ENCODE measurements at regions not wholly inside any gene's neighbourhood (a gene's known extent, or its start where the extent isn't known, plus 50 kb on each side); places are given as distances from the start of the nearest gene placed in this dataset.

DNA sequence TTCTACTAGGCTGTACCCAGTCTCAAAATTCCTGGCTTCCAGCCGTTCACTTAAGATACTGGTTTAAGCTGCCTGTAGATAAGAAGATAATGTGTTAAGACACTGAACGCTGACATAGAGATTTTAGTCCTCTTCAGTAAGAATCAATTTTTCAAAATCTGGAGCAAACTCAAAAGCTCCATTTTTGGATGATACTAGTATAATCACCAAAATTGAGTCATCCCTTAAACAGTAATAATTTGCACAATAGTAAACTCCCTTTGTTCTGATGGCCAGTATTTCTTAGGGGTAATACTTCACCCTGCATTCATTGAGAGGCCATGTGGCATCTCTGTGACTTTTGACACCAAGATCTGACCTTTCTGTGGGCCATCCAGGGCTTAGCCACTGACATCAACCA lies 299.8 kb upstream of the USP25 start:
- H3K4me1 ChIP-seq (ENCODE audit: insufficient read depth, low read length) = no peaks in the 10 kb centered on the region
- no peak overlapping the region for H2AFZ ChIP-seq (ENCODE audit: low read length)
- intact Hi-C loops (cut with micrococcal nuclease) = no loop called here
- H3K36me3 ChIP-seq (ENCODE audit: low read depth, low read length) = no peaks in the 10 kb centered on the region
- H4K20me1 ChIP-seq (ENCODE audit: low read length) = no peaks in the 10 kb centered on the region
- H3K79me2 ChIP-seq (ENCODE audit: low read length) = no peaks in the 10 kb centered on the region
- no TSS peak for BruUV-seq (replicated peaks)
- ATAC-seq (no peak), DNase-seq (no peak)
- no peaks in the 10 kb centered on the region for H3K27me3 ChIP-seq (ENCODE audit: low read length)
- H3K4me2 ChIP-seq (ENCODE audit: low read length) = no peak overlapping the region
- no peak overlapping the region for H3K9ac ChIP-seq (ENCODE audit: low read length)
- no peak overlapping the region for H3K27ac ChIP-seq (ENCODE audit: low read length)
- H3K4me3 ChIP-seq (ENCODE audit: low read length) = no peak overlapping the region
- ChIA-PET CTCF (no interaction called here), POLR2A (ENCODE audit: unreplicated experiment) (no interaction called here)
- no peaks in the 10 kb centered on the region for H3F3A ChIP-seq (ENCODE audit: low read length, unreplicated experiment)
- no peaks in the 10 kb centered on the region for H3K9me2 ChIP-seq (replicated peaks; ENCODE audit: low read length)
- H3K9me3 ChIP-seq (ENCODE audit: low read length) = no peaks in the 10 kb centered on the region
- TF ChIP-seq, protein P1, sequence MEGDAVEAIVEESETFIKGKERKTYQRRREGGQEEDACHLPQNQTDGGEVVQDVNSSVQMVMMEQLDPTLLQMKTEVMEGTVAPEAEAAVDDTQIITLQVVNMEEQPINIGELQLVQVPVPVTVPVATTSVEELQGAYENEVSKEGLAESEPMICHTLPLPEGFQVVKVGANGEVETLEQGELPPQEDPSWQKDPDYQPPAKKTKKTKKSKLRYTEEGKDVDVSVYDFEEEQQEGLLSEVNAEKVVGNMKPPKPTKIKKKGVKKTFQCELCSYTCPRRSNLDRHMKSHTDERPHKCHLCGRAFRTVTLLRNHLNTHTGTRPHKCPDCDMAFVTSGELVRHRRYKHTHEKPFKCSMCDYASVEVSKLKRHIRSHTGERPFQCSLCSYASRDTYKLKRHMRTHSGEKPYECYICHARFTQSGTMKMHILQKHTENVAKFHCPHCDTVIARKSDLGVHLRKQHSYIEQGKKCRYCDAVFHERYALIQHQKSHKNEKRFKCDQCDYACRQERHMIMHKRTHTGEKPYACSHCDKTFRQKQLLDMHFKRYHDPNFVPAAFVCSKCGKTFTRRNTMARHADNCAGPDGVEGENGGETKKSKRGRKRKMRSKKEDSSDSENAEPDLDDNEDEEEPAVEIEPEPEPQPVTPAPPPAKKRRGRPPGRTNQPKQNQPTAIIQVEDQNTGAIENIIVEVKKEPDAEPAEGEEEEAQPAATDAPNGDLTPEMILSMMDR (conservative IDR thresholded peaks at IDR 0.05; ENCODE audit: low read depth, low read length) = no peak
- TF ChIP-seq EZH2 (IDR thresholded peaks at IDR 0.05; ENCODE audit: low read length, unreplicated experiment) (no peak), EZH2phosphoT487 (IDR thresholded peaks at IDR 0.05; ENCODE audit: borderline replicate concordance, low read length) (no peak)

DNA sequence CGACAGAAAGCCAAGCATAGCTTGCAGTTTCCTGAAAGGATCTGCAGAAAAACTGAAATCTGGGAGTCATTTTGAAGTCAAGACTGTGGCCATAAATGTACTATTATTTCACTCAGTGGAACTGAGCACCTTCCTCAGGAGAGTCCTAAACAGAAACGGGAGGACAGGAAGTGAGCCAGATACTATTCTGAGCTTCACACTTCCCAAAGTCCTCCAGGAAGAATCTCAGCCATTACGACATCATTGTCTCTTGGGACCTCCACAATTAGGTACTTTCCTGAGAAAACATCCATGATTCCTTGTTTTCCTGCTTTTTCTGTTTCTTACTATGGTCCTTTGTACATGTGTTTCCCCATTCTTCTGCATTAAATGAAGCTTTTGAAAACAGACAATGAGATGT lies 299.2 kb upstream of the USP25 start:
- DNase-seq = no peak
- Histone ChIP-seq H3K4me2 (ENCODE audit: low read length) (no peak overlapping the region), H3K79me2 (ENCODE audit: low read length) (no peaks in the 10 kb centered on the region), H3K9me2 (replicated peaks; ENCODE audit: low read length) (no peaks in the 10 kb centered on the region), H3K4me3 (ENCODE audit: low read length) (no peak overlapping the region), H4K20me1 (ENCODE audit: low read length) (no peaks in the 10 kb centered on the region), H3K27ac (ENCODE audit: low read length) (no peak overlapping the region), H3K36me3 (ENCODE audit: low read depth, low read length) (no peaks in the 10 kb centered on the region), H3K9me3 (ENCODE audit: low read length) (no peaks in the 10 kb centered on the region), H3K4me1 (ENCODE audit: insufficient read depth, low read length) (no peaks in the 10 kb centered on the region), H3K9ac (ENCODE audit: low read length) (no peak overlapping the region), H3F3A (ENCODE audit: low read length, unreplicated experiment) (no peaks in the 10 kb centered on the region), H2AFZ (ENCODE audit: low read length) (no peak overlapping the region), H3K27me3 (ENCODE audit: low read length) (no peaks in the 10 kb centered on the region)
- CTCF ChIA-PET = no interaction called here
- POLR2A ChIA-PET (ENCODE audit: unreplicated experiment) = no interaction called here
- intact Hi-C loops (cut with micrococcal nuclease) = no loop called here
- no peak for TF ChIP-seq EZH2phosphoT487 (IDR thresholded peaks at IDR 0.05; ENCODE audit: borderline replicate concordance, low read length)
- TF ChIP-seq, protein P1 (conservative IDR thresholded peaks at IDR 0.05; ENCODE audit: low read depth, low read length) = no peak
- TF ChIP-seq EZH2 (IDR thresholded peaks at IDR 0.05; ENCODE audit: low read length, unreplicated experiment) = no peak
- no peak for ATAC-seq
- no TSS peak for BruUV-seq (replicated peaks)

DNA sequence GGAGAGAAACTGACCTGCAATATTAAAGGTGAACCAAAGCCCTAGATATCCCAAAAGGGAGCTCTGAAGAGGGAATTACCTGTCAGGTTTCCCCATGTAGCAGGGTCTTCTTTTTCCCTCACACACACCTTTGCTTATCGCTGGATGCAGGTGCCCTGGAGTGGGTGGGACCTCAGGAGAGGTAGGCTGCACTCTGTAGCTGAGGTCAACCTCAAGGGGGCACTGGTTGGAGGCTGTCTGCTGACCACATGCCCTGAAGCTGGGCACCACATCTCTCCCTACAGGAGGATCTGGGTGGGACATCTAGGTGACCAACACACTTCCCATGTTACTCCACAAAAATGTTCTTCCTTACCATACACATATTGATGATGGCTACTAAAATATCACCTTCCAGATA lies 298.7 kb upstream of the USP25 start:
- no peak for TF ChIP-seq EZH2 (IDR thresholded peaks at IDR 0.05; ENCODE audit: low read length, unreplicated experiment)
- TF ChIP-seq EZH2phosphoT487 (IDR thresholded peaks at IDR 0.05; ENCODE audit: borderline replicate concordance, low read length) = no peak
- TF ChIP-seq, protein P1 (conservative IDR thresholded peaks at IDR 0.05; ENCODE audit: low read depth, low read length) = no peak
- no peaks in the 10 kb centered on the region for H3K27me3 ChIP-seq (ENCODE audit: low read length)
- BruUV-seq (replicated peaks) = no TSS peak
- no peaks in the 10 kb centered on the region for H3F3A ChIP-seq (ENCODE audit: low read length, unreplicated experiment)
- DNase-seq = no peak
- H4K20me1 ChIP-seq (ENCODE audit: low read length) = no peaks in the 10 kb centered on the region
- H3K36me3 ChIP-seq (ENCODE audit: low read depth, low read length) = no peaks in the 10 kb centered on the region
- H3K9ac ChIP-seq (ENCODE audit: low read length) = no peak overlapping the region
- H2AFZ ChIP-seq (ENCODE audit: low read length) = no peak overlapping the region
- no peaks in the 10 kb centered on the region for H3K79me2 ChIP-seq (ENCODE audit: low read length)
- H3K9me2 ChIP-seq (replicated peaks; ENCODE audit: low read length) = no peaks in the 10 kb centered on the region
- CTCF ChIA-PET = no interaction called here
- POLR2A ChIA-PET (ENCODE audit: unreplicated experiment) = no interaction called here
- no peak overlapping the region for H3K4me2 ChIP-seq (ENCODE audit: low read length)
- no peak overlapping the region for H3K27ac ChIP-seq (ENCODE audit: low read length)
- no peak for ATAC-seq
- intact Hi-C loops (cut with micrococcal nuclease) = no loop called here
- H3K4me1 ChIP-seq (ENCODE audit: insufficient read depth, low read length) = no peaks in the 10 kb centered on the region
- H3K4me3 ChIP-seq (ENCODE audit: low read length) = no peak overlapping the region
- no peaks in the 10 kb centered on the region for H3K9me3 ChIP-seq (ENCODE audit: low read length)

Data from PC-3 (cell line).